Lower lobe of right lung (tissue), 2 donors: ENCODE measurements at regions not wholly inside any gene's neighbourhood (a gene's known extent, or its start where the extent isn't known, plus 50 kb on each side); places are given as distances from the start of the nearest gene placed in this dataset.

Source experiments
- ATAC-seq, 2 donors: fragments of 200-7000 bp; cut with Tn5 transposase; one replicate each; pipeline ENCODE4 v1.9.1; 2020 to 2022; ENCODE audit warnings: mild to moderate bottlenecking in 2 of 2, moderate library complexity in 2 of 2
- DNase-seq: peaks from one replicate; pipeline ENCODE4 v3.0.0-alpha.2; 2020
- H3K27ac ChIP-seq: fragments of 200-600 bp; one replicate; pipeline ENCODE4 v1.8.0; 2022
- H3K27me3 ChIP-seq: fragments of 200-600 bp; one replicate; pipeline ENCODE4 v1.8.0; 2022; ENCODE audit warnings: low read depth
- H3K36me3 ChIP-seq: fragments of 200-600 bp; one replicate; pipeline ENCODE4 v1.8.0; 2022; ENCODE audit warnings: mild to moderate bottlenecking
- H3K4me1 ChIP-seq: fragments of 200-600 bp; one replicate; pipeline ENCODE4 v1.8.0; 2022
- H3K4me3 ChIP-seq: fragments of 200-600 bp; one replicate; pipeline ENCODE4 v1.8.0; 2022; ENCODE audit warnings: mild to moderate bottlenecking
- H3K9me3 ChIP-seq: fragments of 200-600 bp; one replicate; pipeline ENCODE4 v1.8.0; 2022
- intact Hi-C: fragments of 100-400 bp; cut with DNase I; formaldehyde crosslinking; loops from one replicate; pipeline ENCODE4 v1.11.0; 2022
- TF ChIP-seq, protein P1 (sequence below): fragments of 200-600 bp; IDR thresholded peaks from one replicate; pipeline ENCODE4 v1.8.0; 2022; ENCODE audit warnings: antibody characterized with exemption, mild to moderate bottlenecking
- donor health status: DM: no; HTN: yes; CAD: no; lungs with severe emphysema.

DNA sequence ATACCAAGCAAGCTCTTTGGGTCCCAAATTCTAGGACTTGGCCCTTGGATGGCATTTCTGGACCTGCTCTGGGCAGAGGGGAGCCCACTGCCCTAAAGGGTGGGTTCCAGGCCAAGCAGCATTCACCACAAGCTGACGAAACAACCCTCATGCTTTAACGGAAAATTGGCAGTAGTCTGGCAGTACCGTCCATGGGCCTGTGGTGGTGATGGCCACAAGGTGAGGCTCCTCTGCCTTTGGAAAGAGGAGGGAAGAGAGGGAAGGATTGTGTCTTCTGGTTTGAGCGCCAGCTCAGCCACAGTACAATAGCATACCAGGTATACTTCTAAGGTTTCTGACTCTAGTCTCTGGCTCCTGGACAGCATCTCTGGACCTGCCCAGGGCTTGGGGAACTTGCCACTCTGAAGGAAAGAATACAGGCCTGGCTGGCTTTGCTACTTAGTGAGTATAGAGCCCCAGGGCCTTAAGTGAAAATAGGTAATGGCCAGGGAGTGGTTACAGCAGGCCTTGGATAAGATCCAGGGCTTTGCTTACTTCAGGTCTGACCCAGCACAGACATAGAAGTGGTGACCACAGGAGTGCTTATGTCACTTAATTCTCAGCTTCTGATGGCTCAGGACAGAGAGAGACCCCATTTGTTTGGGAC lies 595.5 kb downstream of the LMO7 start:
- Histone ChIP-seq H3K4me1 (no peaks in the 10 kb centered on the region), H3K27ac (no peak overlapping the region), H3K36me3 (no peaks in the 10 kb centered on the region), H3K27me3 (no peaks in the 10 kb centered on the region), H3K9me3 (no peaks in the 10 kb centered on the region), H3K4me3 (no peak overlapping the region)
- TF ChIP-seq, protein P1, sequence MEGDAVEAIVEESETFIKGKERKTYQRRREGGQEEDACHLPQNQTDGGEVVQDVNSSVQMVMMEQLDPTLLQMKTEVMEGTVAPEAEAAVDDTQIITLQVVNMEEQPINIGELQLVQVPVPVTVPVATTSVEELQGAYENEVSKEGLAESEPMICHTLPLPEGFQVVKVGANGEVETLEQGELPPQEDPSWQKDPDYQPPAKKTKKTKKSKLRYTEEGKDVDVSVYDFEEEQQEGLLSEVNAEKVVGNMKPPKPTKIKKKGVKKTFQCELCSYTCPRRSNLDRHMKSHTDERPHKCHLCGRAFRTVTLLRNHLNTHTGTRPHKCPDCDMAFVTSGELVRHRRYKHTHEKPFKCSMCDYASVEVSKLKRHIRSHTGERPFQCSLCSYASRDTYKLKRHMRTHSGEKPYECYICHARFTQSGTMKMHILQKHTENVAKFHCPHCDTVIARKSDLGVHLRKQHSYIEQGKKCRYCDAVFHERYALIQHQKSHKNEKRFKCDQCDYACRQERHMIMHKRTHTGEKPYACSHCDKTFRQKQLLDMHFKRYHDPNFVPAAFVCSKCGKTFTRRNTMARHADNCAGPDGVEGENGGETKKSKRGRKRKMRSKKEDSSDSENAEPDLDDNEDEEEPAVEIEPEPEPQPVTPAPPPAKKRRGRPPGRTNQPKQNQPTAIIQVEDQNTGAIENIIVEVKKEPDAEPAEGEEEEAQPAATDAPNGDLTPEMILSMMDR, result no peak
- intact Hi-C loops, result no loop called here
- ATAC-seq, result peak; percentile 21 to 48
- DNase-seq, result no peak

DNA sequence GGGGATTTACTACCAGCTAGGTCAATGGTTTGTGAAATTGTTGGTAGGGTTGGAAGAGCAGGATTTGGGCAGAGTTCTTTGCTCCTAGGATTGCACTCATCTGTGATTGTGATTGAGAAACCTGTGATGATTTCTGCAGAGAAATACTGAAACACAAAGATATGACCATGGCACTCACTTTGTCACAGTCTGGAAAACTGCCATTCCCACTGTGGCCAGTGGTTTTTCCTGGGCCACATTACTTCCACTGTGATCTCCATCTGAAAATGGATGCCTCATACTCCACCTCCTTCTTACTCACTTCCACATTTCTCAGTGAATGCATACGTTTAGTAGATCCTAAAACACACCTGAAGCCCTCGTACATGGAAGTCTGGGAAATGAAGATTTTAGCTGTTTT lies 593.2 kb downstream of the LMO7 start:
- Histone ChIP-seq H3K4me3 (no peak overlapping the region), H3K27me3 (no peaks in the 10 kb centered on the region), H3K9me3 (no peaks in the 10 kb centered on the region), H3K4me1 (no peaks in the 10 kb centered on the region), H3K36me3 (no peaks in the 10 kb centered on the region), H3K27ac (no peak overlapping the region)
- DNase-seq (no peak), ATAC-seq (no peak)
- intact Hi-C loops, result no loop called here
- TF ChIP-seq, protein P1, result no peak

GRCh38 chr13:76226941-76227340 lies 590.8 kb downstream of the LMO7 start:
- intact Hi-C loops, result no loop called here
- Histone ChIP-seq H3K9me3 (no peaks in the 10 kb centered on the region), H3K4me1 (no peaks in the 10 kb centered on the region), H3K27me3 (no peaks in the 10 kb centered on the region), H3K36me3 (no peaks in the 10 kb centered on the region), H3K27ac (no peak overlapping the region), H3K4me3 (no peak overlapping the region)
- DNase-seq (no peak), ATAC-seq (no peak)
- TF ChIP-seq, protein P1, result no peak

DNA sequence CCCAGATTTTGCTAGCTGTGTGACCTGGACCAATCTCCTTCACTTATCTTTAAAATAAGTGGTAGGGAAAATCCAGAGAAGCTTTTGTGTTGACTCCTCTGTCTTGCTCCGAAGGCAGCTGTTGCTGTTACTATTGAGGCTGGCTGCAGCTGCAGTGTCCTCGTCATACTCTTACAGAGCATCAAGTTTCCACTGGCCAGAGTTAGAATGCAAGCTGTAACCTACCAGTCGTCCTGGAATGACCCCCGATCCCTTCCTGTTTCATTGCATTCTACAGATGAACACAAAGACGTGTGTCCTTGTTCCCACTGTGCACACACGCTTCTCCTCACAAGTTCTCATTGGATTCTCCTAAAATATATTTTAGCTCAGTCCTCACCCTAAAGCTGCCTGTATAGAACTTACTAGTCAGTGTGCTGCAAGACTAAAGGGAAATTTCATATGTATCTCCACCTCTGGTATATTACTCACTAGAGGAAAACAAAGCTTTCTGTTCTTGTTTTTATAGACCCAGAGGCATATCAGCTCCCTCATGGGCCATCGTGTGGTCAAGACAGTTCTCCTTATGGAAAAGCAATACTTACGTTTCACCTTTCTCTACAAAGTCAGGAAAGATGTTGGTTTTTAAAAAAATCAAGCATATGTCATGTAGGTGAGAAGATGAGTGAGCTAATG lies 589.8 kb downstream of the LMO7 start:
- ATAC-seq (peak in 1 of 2 donors; percentile 45), DNase-seq (no peak)
- intact Hi-C loops, result no loop called here
- no peaks in the 10 kb centered on the region for H3K27me3 ChIP-seq
- H3K9me3 ChIP-seq, result no peaks in the 10 kb centered on the region
- TF ChIP-seq, protein P1, result no peak
- H3K4me3 ChIP-seq, result no peak overlapping the region
- H3K27ac ChIP-seq, result no peak overlapping the region
- H3K4me1 ChIP-seq, result no peaks in the 10 kb centered on the region
- no peaks in the 10 kb centered on the region for H3K36me3 ChIP-seq

DNA sequence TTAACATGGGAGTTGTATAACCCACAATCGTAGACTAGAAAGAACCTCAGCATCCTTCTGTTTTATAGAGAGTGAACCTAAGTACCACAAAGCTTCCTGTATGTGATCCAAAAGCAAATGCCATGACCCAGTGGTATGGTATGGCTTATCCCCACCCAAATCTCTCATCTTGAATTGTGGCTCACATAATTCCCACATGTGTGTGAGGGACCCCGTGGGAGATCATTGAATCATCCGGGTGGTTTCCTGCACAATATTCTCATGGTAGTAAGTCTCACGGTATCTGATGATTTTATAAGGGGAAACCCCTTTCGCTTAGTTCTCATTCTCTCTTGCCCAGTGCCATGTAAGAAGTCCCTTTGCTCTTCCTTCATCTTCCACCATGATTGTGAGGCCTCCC lies 587.9 kb downstream of the LMO7 start:
- no peaks in the 10 kb centered on the region for H3K27me3 ChIP-seq
- H3K4me3 ChIP-seq, result no peak overlapping the region
- no peaks in the 10 kb centered on the region for H3K9me3 ChIP-seq
- no peaks in the 10 kb centered on the region for H3K4me1 ChIP-seq
- ATAC-seq, result no peak
- no peaks in the 10 kb centered on the region for H3K36me3 ChIP-seq
- intact Hi-C loops, result no loop called here
- no peak for DNase-seq
- TF ChIP-seq, protein P1, result no peak
- no peak overlapping the region for H3K27ac ChIP-seq
